CD4-positive, CD25-positive, alpha-beta regulatory T cell (primary cell): ENCODE measurements at regions not wholly inside any gene's neighbourhood (a gene's known extent, or its start where the extent isn't known, plus 50 kb on each side); places are given as distances from the start of the nearest gene placed in this dataset.

Source experiments
- ATAC-seq, 2 donors: fragments of 150-1000 bp; cut with Tn5 transposase; one replicate each; pipeline ENCODE4 v1.10.0; 2021; ENCODE audit warnings: low read depth in 2 of 2, moderate number of reproducible peaks in 2 of 2, moderate library complexity in 1 of 2
- DNase-seq, 3 donors: peaks; one replicate each; pipeline versions ENCODE4 v3.0.0 to v3.0.0-alpha.2; 2012 to 2022; ENCODE audit warnings: mixed read lengths in 1 of 3
- H3K27ac ChIP-seq: one replicate; pipeline ENCODE4 v1.7.0; 2013; ENCODE audit warnings: mild to moderate bottlenecking, low read length; ENCODE audit not compliant: insufficient read depth, poor library complexity, severe bottlenecking
- H3K27me3 ChIP-seq: one replicate; pipeline ENCODE4 v1.7.0; 2013; ENCODE audit warnings: low read length; ENCODE audit not compliant: control insufficient read depth, insufficient read depth
- H3K36me3 ChIP-seq: one replicate; pipeline ENCODE4 v1.7.0; 2013; ENCODE audit warnings: mild to moderate bottlenecking, low read length, moderate library complexity; ENCODE audit not compliant: control insufficient read depth, insufficient read depth
- H3K4me1 ChIP-seq: 2 replicates; pipeline ENCODE4 v1.7.0; 2013; ENCODE audit warnings: mild to moderate bottlenecking, low read length; ENCODE audit not compliant: insufficient read depth, control insufficient read depth, poor library complexity, severe bottlenecking
- H3K4me3 ChIP-seq: one replicate; pipeline ENCODE4 v1.7.0; 2013; ENCODE audit warnings: low read depth, mild to moderate bottlenecking, low read length, moderate library complexity
- H3K9me3 ChIP-seq, 2 experiments: 1 replicate in 1 of 2; 2 replicates in 1 of 2; pipeline ENCODE4 v1.7.0; 2013; ENCODE audit warnings: low read length in 2 of 2, mild to moderate bottlenecking in 1 of 2, moderate library complexity in 1 of 2; ENCODE audit not compliant: control insufficient read depth in 2 of 2
- H3K27ac Mint-ChIP-seq, 3 donors: one replicate each; pipeline ENCODE4 v1.8.0; 2020 to 2022; ENCODE audit warnings: mild to moderate bottlenecking in 3 of 3, mixed read lengths in 3 of 3, moderate library complexity in 2 of 3
- H3K27me3 Mint-ChIP-seq: one replicate; pipeline ENCODE4 v1.8.0; 2022; ENCODE audit warnings: mild to moderate bottlenecking, mixed read lengths
- H3K36me3 Mint-ChIP-seq: one replicate; pipeline ENCODE4 v1.8.0; 2020; ENCODE audit warnings: mixed read lengths
- H3K4me1 Mint-ChIP-seq, 4 donors: one replicate each; pipeline ENCODE4 v1.8.0; 2020 to 2022; ENCODE audit warnings: mixed read lengths in 4 of 4, mild to moderate bottlenecking in 1 of 4
- H3K4me3 Mint-ChIP-seq, 4 donors: one replicate each; pipeline ENCODE4 v1.8.0; 2020 to 2022; ENCODE audit warnings: mild to moderate bottlenecking in 4 of 4, mixed read lengths in 4 of 4, moderate library complexity in 3 of 4
- H3K9me3 Mint-ChIP-seq, 7 donors: one replicate each; pipeline ENCODE4 v1.8.0; 2020 to 2022; ENCODE audit warnings: mixed read lengths in 7 of 7, mild to moderate bottlenecking in 3 of 7, moderate library complexity in 2 of 7

- DNase-seq, result no peak
- Histone ChIP-seq H3K36me3 (no peaks in the 10 kb centered on the region), H3K4me1 (no peaks in the 10 kb centered on the region), H3K27ac (no peak overlapping the region), H3K4me3 (no peak overlapping the region), H3K27me3 (no peaks in the 10 kb centered on the region), H3K9me3 (peaks cover 0 to 1% of the 10 kb centered on the region in 2 experiments)
- H3K4me3 Mint-ChIP-seq, result no peak overlapping the region
- no peaks in the 10 kb centered on the region for H3K27me3 Mint-ChIP-seq
- H3K9me3 Mint-ChIP-seq, result peaks cover 0 to 15% (median 4%) of the 10 kb centered on the region in 7 donors
- ATAC-seq, result no peak
- H3K27ac Mint-ChIP-seq, result no peak overlapping the region
- no peaks in the 10 kb centered on the region for H3K4me1 Mint-ChIP-seq
- H3K36me3 Mint-ChIP-seq, result no peaks in the 10 kb centered on the region
Observed at GRCh38 chr1:221331273-221332183, 410.4 kb downstream of the DUSP10 start.

DNA sequence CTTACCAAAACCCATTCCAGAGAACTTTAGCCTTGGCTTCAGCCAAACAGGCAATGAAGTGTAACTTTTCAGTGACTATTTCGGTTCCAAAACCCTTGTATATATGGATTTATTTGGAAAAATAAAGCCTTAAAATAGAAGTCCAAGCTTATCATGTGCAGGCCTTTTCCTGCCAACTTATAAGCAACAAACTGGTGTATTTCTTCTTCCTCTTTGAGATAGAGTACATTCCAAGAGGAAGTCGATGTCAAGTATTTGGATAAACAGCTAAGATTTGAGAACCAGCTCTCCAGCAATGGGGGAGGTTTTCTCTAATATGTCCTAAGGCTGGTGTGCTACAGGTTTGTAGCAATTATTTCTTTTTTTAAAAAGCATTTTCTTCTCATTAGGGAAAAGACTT is 407.8 kb downstream of the DUSP10 start:
- DNase-seq (no peak), ATAC-seq (no peak)
- Mint-ChIP-seq H3K27me3 (peaks cover under 1% of the 10 kb centered on the region), H3K36me3 (no peaks in the 10 kb centered on the region), H3K9me3 (peaks cover 0 to 15% (median 4%) of the 10 kb centered on the region in 7 donors), H3K4me3 (no peak overlapping the region), H3K27ac (no peak overlapping the region), H3K4me1 (peaks cover 0 to 2% (median 0%) of the 10 kb centered on the region in 4 donors)
- H3K36me3 ChIP-seq, result no peaks in the 10 kb centered on the region
- no peaks in the 10 kb centered on the region for H3K4me1 ChIP-seq
- H3K27ac ChIP-seq, result no peak overlapping the region
- peaks cover 0 to 1% of the 10 kb centered on the region in 2 experiments for H3K9me3 ChIP-seq
- no peak overlapping the region for H3K4me3 ChIP-seq
- no peaks in the 10 kb centered on the region for H3K27me3 ChIP-seq

DNA sequence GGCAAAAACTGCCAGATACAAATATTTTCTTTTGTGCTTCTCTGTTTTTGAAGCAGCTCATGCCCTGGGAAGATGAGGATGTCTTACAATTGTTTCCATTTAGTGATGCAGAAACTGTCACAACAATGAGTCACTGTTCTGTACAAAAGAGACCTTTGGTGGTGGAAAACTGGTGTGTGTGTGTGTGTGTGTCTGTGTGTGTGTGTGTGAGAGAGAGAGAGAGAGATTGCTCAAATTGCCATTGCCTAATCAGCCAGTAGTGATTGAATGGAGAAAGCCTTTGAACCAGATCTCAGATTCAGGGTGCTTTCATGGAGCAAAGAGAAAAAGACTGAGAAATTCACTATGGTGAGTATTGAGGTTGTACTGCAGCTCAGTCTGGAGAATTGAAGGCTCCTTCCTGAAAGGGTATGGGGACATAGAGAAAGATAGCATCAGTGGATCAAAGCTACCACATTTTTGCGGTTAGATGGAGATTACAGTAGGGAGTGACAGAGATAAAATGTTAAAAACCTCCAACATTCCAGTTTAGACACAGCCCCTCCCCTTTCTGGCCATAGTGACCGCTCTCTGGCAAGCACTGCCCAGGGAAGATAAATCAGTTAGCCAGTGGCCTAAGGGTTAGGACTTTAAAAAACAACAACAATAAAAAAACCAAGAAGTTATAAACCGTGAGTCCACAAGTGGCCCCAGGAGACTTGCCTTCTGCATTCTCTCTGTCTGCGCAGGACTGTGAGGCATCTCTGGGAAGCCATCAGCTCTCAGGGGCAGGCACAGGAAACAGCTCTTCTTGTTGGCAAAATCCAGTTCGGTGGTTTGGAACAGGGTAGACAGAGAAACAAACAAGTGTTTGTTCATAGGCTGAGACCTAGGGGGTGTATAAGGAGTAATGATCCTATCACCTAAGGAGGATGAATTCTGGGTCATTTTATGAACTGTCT is 406.5 kb downstream of the DUSP10 start:
- H3K27me3 Mint-ChIP-seq, result peaks cover 11% of the 10 kb centered on the region
- Histone ChIP-seq H3K4me3 (no peak overlapping the region), H3K36me3 (no peaks in the 10 kb centered on the region), H3K4me1 (no peaks in the 10 kb centered on the region), H3K27me3 (no peaks in the 10 kb centered on the region), H3K9me3 (peaks cover 0 to 1% of the 10 kb centered on the region in 2 experiments), H3K27ac (no peak overlapping the region)
- no peaks in the 10 kb centered on the region for H3K36me3 Mint-ChIP-seq
- ATAC-seq (no peak), DNase-seq (no peak)
- H3K4me3 Mint-ChIP-seq, result no peak overlapping the region
- peaks cover 0 to 15% (median 6%) of the 10 kb centered on the region in 7 donors for H3K9me3 Mint-ChIP-seq
- peaks cover 0 to 4% (median 0%) of the 10 kb centered on the region in 4 donors for H3K4me1 Mint-ChIP-seq
- peak overlapping the region in 1 of 3 donors; percentile 24 for H3K27ac Mint-ChIP-seq

- H3K27ac Mint-ChIP-seq, result no peak overlapping the region
- no peak overlapping the region for H3K4me3 ChIP-seq
- H3K27ac ChIP-seq, result no peak overlapping the region
- no peaks in the 10 kb centered on the region for H3K4me1 ChIP-seq
- H3K9me3 Mint-ChIP-seq, result peaks cover 0 to 9% (median 3%) of the 10 kb centered on the region in 7 donors
- H3K36me3 ChIP-seq, result no peaks in the 10 kb centered on the region
- no peak for ATAC-seq
- no peaks in the 10 kb centered on the region for H3K27me3 ChIP-seq
- peaks cover 11% of the 10 kb centered on the region for H3K27me3 Mint-ChIP-seq
- H3K4me3 Mint-ChIP-seq, result no peak overlapping the region
- peaks cover 0 to 4% (median 0%) of the 10 kb centered on the region in 4 donors for H3K4me1 Mint-ChIP-seq
- H3K9me3 ChIP-seq, result no peaks in the 10 kb centered on the region
- no peaks in the 10 kb centered on the region for H3K36me3 Mint-ChIP-seq
- no peak for DNase-seq
Observed at GRCh38 chr1:221336126-221336525, 405.8 kb downstream of the DUSP10 start.

- Mint-ChIP-seq H3K27ac (no peak overlapping the region), H3K27me3 (peaks cover 11% of the 10 kb centered on the region), H3K4me1 (peaks cover 0 to 4% (median 0%) of the 10 kb centered on the region in 4 donors), H3K36me3 (no peaks in the 10 kb centered on the region), H3K4me3 (no peak overlapping the region), H3K9me3 (peaks cover 0 to 4% (median 3%) of the 10 kb centered on the region in 7 donors)
- Histone ChIP-seq H3K9me3 (no peaks in the 10 kb centered on the region), H3K4me3 (no peak overlapping the region), H3K36me3 (no peaks in the 10 kb centered on the region), H3K27ac (no peak overlapping the region), H3K27me3 (no peaks in the 10 kb centered on the region), H3K4me1 (no peaks in the 10 kb centered on the region)
- DNase-seq (no peak), ATAC-seq (no peak)
Observed at GRCh38 chr1:221337106-221337505, 404.8 kb downstream of the DUSP10 start.

DNA sequence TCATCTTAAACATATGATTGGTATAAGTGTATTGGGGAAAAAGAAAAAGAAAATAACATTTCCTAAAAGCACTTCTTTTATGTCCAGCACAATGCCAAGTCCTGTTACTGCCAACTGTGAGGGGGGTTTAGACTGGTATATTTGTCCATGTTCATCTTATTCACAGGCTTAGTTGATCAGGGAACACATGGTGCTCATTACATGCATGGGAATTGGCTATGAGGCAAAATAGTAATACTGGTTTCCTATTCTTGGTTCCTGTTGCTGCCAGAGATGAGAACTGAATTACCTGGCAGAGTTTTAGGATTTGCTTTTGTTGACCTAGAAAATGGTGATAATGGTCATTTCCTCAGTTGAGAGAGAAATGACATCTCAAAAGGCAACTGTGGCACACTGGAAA is 398.8 kb downstream of the DUSP10 start:
- H3K9me3 Mint-ChIP-seq, result peaks cover 0 to 4% (median 0%) of the 10 kb centered on the region in 7 donors
- Histone ChIP-seq H3K4me3 (no peak overlapping the region), H3K36me3 (no peaks in the 10 kb centered on the region), H3K27me3 (no peaks in the 10 kb centered on the region), H3K4me1 (no peaks in the 10 kb centered on the region), H3K9me3 (no peaks in the 10 kb centered on the region), H3K27ac (no peak overlapping the region)
- H3K4me1 Mint-ChIP-seq, result peaks cover 0 to 4% (median 0%) of the 10 kb centered on the region in 4 donors
- DNase-seq (no peak), ATAC-seq (no peak)
- peaks cover 11% of the 10 kb centered on the region for H3K27me3 Mint-ChIP-seq
- no peak overlapping the region for H3K4me3 Mint-ChIP-seq
- no peaks in the 10 kb centered on the region for H3K36me3 Mint-ChIP-seq
- H3K27ac Mint-ChIP-seq, result no peak overlapping the region

DNA sequence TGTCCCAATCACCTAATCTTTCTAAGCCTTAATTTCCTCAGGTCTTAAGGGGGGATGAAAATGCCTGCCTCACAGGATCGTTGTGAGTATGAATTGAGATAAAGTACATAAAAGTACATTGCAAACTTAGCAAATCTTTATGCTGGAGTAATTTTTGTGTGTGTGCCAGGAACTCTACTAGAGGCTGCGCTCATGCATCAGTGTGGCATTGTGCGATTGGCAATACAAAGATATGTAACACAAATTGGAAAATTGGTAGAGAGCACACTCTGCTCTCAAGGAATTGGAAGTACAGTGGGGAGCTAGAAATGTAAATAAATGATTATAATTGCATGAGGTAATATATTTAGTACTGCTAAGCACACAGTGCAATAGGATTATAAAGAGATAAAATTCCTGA is 398.3 kb downstream of the DUSP10 start:
- Histone ChIP-seq H3K4me1 (no peaks in the 10 kb centered on the region), H3K36me3 (no peaks in the 10 kb centered on the region), H3K27ac (no peak overlapping the region), H3K27me3 (no peaks in the 10 kb centered on the region), H3K4me3 (no peak overlapping the region), H3K9me3 (no peaks in the 10 kb centered on the region)
- DNase-seq, result no peak
- Mint-ChIP-seq H3K27me3 (peaks cover 11% of the 10 kb centered on the region), H3K27ac (no peak overlapping the region), H3K4me1 (peaks cover 0 to 4% (median 0%) of the 10 kb centered on the region in 4 donors), H3K4me3 (no peak overlapping the region), H3K36me3 (no peaks in the 10 kb centered on the region), H3K9me3 (peaks cover 0 to 4% (median 0%) of the 10 kb centered on the region in 7 donors)
- no peak for ATAC-seq
